HG03175 (cell line): ENCODE measurements at regions not wholly inside any gene's neighbourhood (a gene's known extent, or its start where the extent isn't known, plus 50 kb on each side); places are given as distances from the start of the nearest gene placed in this dataset.
"Not testable (repeated sequence)": the region's sequence is repeated elsewhere in the genome, so short reads cannot be mapped to it uniquely, and the experiment has no call there.

ENCODE experiments used
- ATAC-seq: cut with Tn5 transposase; IDR thresholded peaks from one replicate; pipeline ENCODE4 v1.9.1; 2021; ENCODE audit warnings: mild to moderate bottlenecking, moderate library complexity; ENCODE audit not compliant: unreplicated experiment

GRCh38 chr3:135629701-135630408, 335.7 kb upstream of the PPP2R3A start:
- ATAC-seq: no peak

GRCh38 chr3:135632556-135633065, 332.9 kb upstream of the PPP2R3A start:
- no peak for ATAC-seq

GRCh38 chr3:135633078-135633477, 332.4 kb upstream of the PPP2R3A start:
- ATAC-seq: no peak

- ATAC-seq: no peak
Observed at GRCh38 chr3:135636596-135636995, 328.9 kb upstream of the PPP2R3A start.

GRCh38 chr3:135637013-135637412, 328.5 kb upstream of the PPP2R3A start:
- ATAC-seq: no peak

GRCh38 chr3:135641761-135642160, 323.8 kb upstream of the PPP2R3A start:
- ATAC-seq: no peak

- no peak for ATAC-seq
Observed at GRCh38 chr3:135645541-135645940, 320.0 kb upstream of the PPP2R3A start.

GRCh38 chr3:135646873-135647272, 318.7 kb upstream of the PPP2R3A start:
- no peak for ATAC-seq

GRCh38 chr3:135649361-135649760, 316.2 kb upstream of the PPP2R3A start:
- no peak for ATAC-seq

- ATAC-seq: no peak
Observed at GRCh38 chr3:135650309-135650708, 315.2 kb upstream of the PPP2R3A start.

- no peak for ATAC-seq
Observed at GRCh38 chr3:135652388-135652787, 313.1 kb upstream of the PPP2R3A start.

- no peak for ATAC-seq
Observed at GRCh38 chr3:135655328-135655727, 310.2 kb upstream of the PPP2R3A start.

- not testable (repeated sequence) for ATAC-seq
Observed at GRCh38 chr3:135658451-135658850, 307.1 kb upstream of the PPP2R3A start.

- ATAC-seq: no peak
Observed at GRCh38 chr3:135667061-135667460, 298.5 kb upstream of the PPP2R3A start.

GRCh38 chr3:135674508-135674907, 291.0 kb upstream of the PPP2R3A start:
- no peak for ATAC-seq

- no peak for ATAC-seq
Observed at GRCh38 chr3:135678386-135678785, 287.1 kb upstream of the PPP2R3A start.

GRCh38 chr3:135688003-135688402, 277.5 kb upstream of the PPP2R3A start:
- no peak for ATAC-seq

- ATAC-seq: no peak
Observed at GRCh38 chr3:135690664-135691063, 274.9 kb upstream of the PPP2R3A start.

- no peak for ATAC-seq
Observed at GRCh38 chr3:135691240-135691639, 274.3 kb upstream of the PPP2R3A start.

GRCh38 chr3:135694142-135694541, 271.4 kb upstream of the PPP2R3A start:
- ATAC-seq: no peak

- no peak for ATAC-seq
Observed at GRCh38 chr3:135699741-135700140, 265.8 kb upstream of the PPP2R3A start.

GRCh38 chr3:135706758-135707375, 258.7 kb upstream of the PPP2R3A start:
- ATAC-seq: no peak
